GM23338 (cell line): ENCODE measurements at regions not wholly inside any gene's neighbourhood (a gene's known extent, or its start where the extent isn't known, plus 50 kb on each side); places are given as distances from the start of the nearest gene placed in this dataset.

Source experiments
- ATAC-seq: fragments of 200-7000 bp; cut with Tn5 transposase; 3 replicates; pipeline ENCODE4 v1.9.1; 2020
- DNase-seq: peaks from one replicate; pipeline ENCODE4 v3.0.0-alpha.2; 2015; ENCODE audit warnings: low spot score
- H2AFZ ChIP-seq: fragments of 200-600 bp; sonication (generic); 2 replicates; pipeline ENCODE4 v1.8.0; 2016; ENCODE audit warnings: antibody characterized with exemption, mild to moderate bottlenecking, moderate library complexity
- H3F3A ChIP-seq: fragments of 200-600 bp; sonication (generic); replicated peaks from 2 replicates; pipeline ENCODE4 v1.8.0; 2017; ENCODE audit warnings: antibody characterized with exemption, mixed run types, low read depth
- H3K27ac ChIP-seq: fragments of 200-600 bp; sonication (generic); 2 replicates; pipeline ENCODE4 v1.6.1; 2016; ENCODE audit warnings: low read depth
- H3K27me3 ChIP-seq: fragments of 200-600 bp; sonication (generic); 2 replicates; pipeline ENCODE4 v1.8.0; 2016; ENCODE audit warnings: mild to moderate bottlenecking, mixed run types, moderate library complexity; ENCODE audit not compliant: insufficient read depth
- H3K36me3 ChIP-seq: fragments of 200-600 bp; sonication (generic); 2 replicates; pipeline ENCODE4 v1.8.0; 2016; ENCODE audit warnings: mild to moderate bottlenecking; ENCODE audit not compliant: insufficient read depth
- H3K4me1 ChIP-seq: fragments of 200-600 bp; sonication (generic); 2 replicates; pipeline ENCODE4 v1.8.0; 2016; ENCODE audit warnings: mild to moderate bottlenecking, moderate library complexity; ENCODE audit not compliant: insufficient read depth
- H3K4me2 ChIP-seq: fragments of 200-600 bp; sonication (generic); 2 replicates; pipeline ENCODE4 v1.7.1; 2017; ENCODE audit warnings: mixed run types
- H3K4me3 ChIP-seq: fragments of 200-600 bp; sonication (generic); 2 replicates; pipeline ENCODE4 v1.6.1; 2016; ENCODE audit warnings: mixed run types
- H3K79me2 ChIP-seq: fragments of 200-600 bp; sonication (generic); replicated peaks from 2 replicates; pipeline ENCODE4 v1.8.0; 2017; ENCODE audit warnings: mild to moderate bottlenecking; ENCODE audit not compliant: insufficient read depth
- H3K9me2 ChIP-seq: fragments of 200-600 bp; sonication (generic); 2 replicates; pipeline ENCODE4 v1.8.0; 2017; ENCODE audit not compliant: insufficient read depth
- H4K20me1 ChIP-seq: fragments of 200-600 bp; sonication (generic); replicated peaks from 2 replicates; pipeline ENCODE4 v1.8.0; 2017; ENCODE audit warnings: mild to moderate bottlenecking; ENCODE audit not compliant: insufficient read depth
- H3K27ac Mint-ChIP-seq: 2 replicates; pipeline ENCODE4 v1.8.0; 2020; ENCODE audit warnings: inconsistent platforms, mild to moderate bottlenecking, moderate library complexity, mixed read lengths
- H3K27me3 Mint-ChIP-seq: 3 replicates; pipeline ENCODE4 v1.8.0; 2022; ENCODE audit warnings: low read depth, mild to moderate bottlenecking, moderate library complexity, mixed read lengths, inconsistent platforms; ENCODE audit not compliant: insufficient read depth, poor library complexity
- H3K36me3 Mint-ChIP-seq: 3 replicates; pipeline ENCODE4 v1.8.0; 2021; ENCODE audit warnings: low read depth, mild to moderate bottlenecking, inconsistent platforms, moderate library complexity, mixed read lengths
- H3K4me1 Mint-ChIP-seq: 3 replicates; pipeline ENCODE4 v1.8.0; 2020; ENCODE audit warnings: mild to moderate bottlenecking, inconsistent platforms, mixed read lengths
- H3K4me3 Mint-ChIP-seq: 3 replicates; pipeline ENCODE4 v1.8.0; 2021; ENCODE audit warnings: moderate library complexity, mild to moderate bottlenecking, inconsistent platforms, mixed read lengths
- H3K9me3 Mint-ChIP-seq: 3 replicates; pipeline ENCODE4 v1.8.0; 2020; ENCODE audit warnings: moderate library complexity, mild to moderate bottlenecking, inconsistent platforms, mixed read lengths
- CREB1 ChIP-seq: fragments of 250-450 bp; sonication (Bioruptor Pico); IDR thresholded peaks from 2 replicates; pipeline ENCODE4 v1.5.0; 2020; ENCODE audit warnings: low read depth, mild to moderate bottlenecking, moderate library complexity
- EZH2 ChIP-seq: fragments of 200-600 bp; sonication (generic); IDR thresholded peaks from one replicate; pipeline ENCODE4 v1.8.0; 2017; ENCODE audit warnings: antibody characterized with exemption, mild to moderate bottlenecking, low read depth; ENCODE audit not compliant: unreplicated experiment
- EZH2phosphoT487 ChIP-seq: fragments of 200-600 bp; sonication (generic); IDR thresholded peaks from one replicate; pipeline ENCODE4 v1.8.1; 2018; ENCODE audit warnings: antibody characterized with exemption; ENCODE audit not compliant: unreplicated experiment
- JUNB ChIP-seq: IDR thresholded peaks from one replicate; pipeline ENCODE4 v1.6.1; 2016; ENCODE audit warnings: antibody characterized with exemption; ENCODE audit not compliant: unreplicated experiment
- NANOG ChIP-seq: IDR thresholded peaks from 2 replicates; pipeline ENCODE4 v1.6.1; 2016; ENCODE audit warnings: antibody characterized with exemption, borderline replicate concordance
- POLR2AphosphoS5 ChIP-seq: IDR thresholded peaks from 2 replicates; pipeline ENCODE4 v1.6.1; 2016; ENCODE audit warnings: antibody characterized with exemption, low read depth
- TF ChIP-seq, protein P1 (sequence below): fragments of 250-450 bp; sonication (Bioruptor Pico); IDR thresholded peaks from 2 replicates; pipeline ENCODE4 v1.5.0; 2020; ENCODE audit warnings: mild to moderate bottlenecking, moderate library complexity
- TF ChIP-seq, protein P2 (sequence below), 2 experiments: fragments of 200-600 bp in 1 of 2; sonication (generic) in 1 of 2; conservative IDR thresholded peaks; 2 replicates each; pipeline versions ENCODE4 v1.5.1 to v1.6.1; 2016 to 2017; ENCODE audit warnings: antibody characterized with exemption in 2 of 2, low read depth in 2 of 2, mild to moderate bottlenecking in 2 of 2, moderate library complexity in 1 of 2

DNA sequence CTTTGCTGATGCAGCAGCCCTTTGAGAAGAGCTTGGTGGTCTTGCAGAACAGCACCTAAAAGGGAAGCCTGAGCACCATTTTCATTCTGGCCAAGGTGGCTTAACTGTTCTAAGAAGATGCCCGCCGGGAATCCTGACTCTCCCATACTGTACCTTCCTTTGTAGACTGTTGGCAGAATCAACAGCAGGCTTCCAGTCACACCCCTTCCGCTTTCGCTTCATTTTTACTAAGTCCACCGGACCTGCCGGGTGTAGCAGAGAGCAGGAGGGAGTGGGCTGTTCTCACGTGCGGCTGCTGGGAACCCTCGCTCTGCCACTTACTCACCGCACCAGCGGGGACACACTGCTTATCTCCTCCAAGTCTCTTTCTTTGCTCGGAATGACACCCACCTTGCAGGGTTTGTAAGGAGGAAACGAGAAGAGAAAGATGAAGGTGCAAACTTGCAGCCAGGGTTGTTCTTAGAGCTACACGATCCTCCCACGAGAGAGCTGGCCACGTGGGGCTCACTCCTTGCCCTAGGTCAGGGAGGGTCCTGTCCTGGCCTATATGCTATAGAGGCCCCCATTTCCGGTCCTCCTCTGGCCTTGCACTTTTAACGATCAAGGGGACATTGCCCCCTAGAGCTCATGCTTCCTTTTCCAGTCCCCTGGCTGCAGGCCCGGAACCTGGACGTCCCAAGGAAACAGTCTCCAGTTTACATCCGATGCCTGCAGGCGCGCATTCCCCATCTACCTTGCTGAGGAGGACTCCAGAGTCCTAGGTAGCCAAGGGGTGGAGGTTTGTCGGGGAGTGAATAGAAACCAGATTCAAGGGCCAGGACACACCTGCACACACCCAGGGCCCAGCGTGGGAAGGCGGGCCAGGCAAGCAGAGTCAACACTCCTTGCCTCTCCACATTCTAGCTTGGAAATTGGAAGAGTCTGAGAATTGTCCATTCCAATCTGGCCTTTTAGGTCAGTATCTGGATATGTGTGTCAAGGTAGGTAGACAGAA lies 453.6 kb downstream of the IRS2 start:
- Mint-ChIP-seq H3K27me3 (no peaks in the 10 kb centered on the region), H3K4me1 (peaks cover 8% of the 10 kb centered on the region), H3K27ac (no peak overlapping the region), H3K9me3 (no peaks in the 10 kb centered on the region), H3K4me3 (no peak overlapping the region), H3K36me3 (no peaks in the 10 kb centered on the region)
- Histone ChIP-seq H3K79me2 (no peaks in the 10 kb centered on the region), H3K4me3 (no peak overlapping the region), H4K20me1 (no peaks in the 10 kb centered on the region), H3F3A (no peaks in the 10 kb centered on the region), H3K27me3 (no peaks in the 10 kb centered on the region), H3K36me3 (no peaks in the 10 kb centered on the region), H3K4me2 (no peak overlapping the region), H2AFZ (peak overlapping the region; percentile 47; the same call in 1 of the 2 replicates), H3K9me2 (no peaks in the 10 kb centered on the region; the same call in 1 of the 2 replicates), H3K27ac (no peak overlapping the region), H3K4me1 (no peaks in the 10 kb centered on the region)
- no peak for TF ChIP-seq EZH2
- TF ChIP-seq NANOG: no peak
- no peak for TF ChIP-seq POLR2AphosphoS5
- no peak for TF ChIP-seq CREB1 (CRISPR knock-in tag)
- TF ChIP-seq, protein P1, sequence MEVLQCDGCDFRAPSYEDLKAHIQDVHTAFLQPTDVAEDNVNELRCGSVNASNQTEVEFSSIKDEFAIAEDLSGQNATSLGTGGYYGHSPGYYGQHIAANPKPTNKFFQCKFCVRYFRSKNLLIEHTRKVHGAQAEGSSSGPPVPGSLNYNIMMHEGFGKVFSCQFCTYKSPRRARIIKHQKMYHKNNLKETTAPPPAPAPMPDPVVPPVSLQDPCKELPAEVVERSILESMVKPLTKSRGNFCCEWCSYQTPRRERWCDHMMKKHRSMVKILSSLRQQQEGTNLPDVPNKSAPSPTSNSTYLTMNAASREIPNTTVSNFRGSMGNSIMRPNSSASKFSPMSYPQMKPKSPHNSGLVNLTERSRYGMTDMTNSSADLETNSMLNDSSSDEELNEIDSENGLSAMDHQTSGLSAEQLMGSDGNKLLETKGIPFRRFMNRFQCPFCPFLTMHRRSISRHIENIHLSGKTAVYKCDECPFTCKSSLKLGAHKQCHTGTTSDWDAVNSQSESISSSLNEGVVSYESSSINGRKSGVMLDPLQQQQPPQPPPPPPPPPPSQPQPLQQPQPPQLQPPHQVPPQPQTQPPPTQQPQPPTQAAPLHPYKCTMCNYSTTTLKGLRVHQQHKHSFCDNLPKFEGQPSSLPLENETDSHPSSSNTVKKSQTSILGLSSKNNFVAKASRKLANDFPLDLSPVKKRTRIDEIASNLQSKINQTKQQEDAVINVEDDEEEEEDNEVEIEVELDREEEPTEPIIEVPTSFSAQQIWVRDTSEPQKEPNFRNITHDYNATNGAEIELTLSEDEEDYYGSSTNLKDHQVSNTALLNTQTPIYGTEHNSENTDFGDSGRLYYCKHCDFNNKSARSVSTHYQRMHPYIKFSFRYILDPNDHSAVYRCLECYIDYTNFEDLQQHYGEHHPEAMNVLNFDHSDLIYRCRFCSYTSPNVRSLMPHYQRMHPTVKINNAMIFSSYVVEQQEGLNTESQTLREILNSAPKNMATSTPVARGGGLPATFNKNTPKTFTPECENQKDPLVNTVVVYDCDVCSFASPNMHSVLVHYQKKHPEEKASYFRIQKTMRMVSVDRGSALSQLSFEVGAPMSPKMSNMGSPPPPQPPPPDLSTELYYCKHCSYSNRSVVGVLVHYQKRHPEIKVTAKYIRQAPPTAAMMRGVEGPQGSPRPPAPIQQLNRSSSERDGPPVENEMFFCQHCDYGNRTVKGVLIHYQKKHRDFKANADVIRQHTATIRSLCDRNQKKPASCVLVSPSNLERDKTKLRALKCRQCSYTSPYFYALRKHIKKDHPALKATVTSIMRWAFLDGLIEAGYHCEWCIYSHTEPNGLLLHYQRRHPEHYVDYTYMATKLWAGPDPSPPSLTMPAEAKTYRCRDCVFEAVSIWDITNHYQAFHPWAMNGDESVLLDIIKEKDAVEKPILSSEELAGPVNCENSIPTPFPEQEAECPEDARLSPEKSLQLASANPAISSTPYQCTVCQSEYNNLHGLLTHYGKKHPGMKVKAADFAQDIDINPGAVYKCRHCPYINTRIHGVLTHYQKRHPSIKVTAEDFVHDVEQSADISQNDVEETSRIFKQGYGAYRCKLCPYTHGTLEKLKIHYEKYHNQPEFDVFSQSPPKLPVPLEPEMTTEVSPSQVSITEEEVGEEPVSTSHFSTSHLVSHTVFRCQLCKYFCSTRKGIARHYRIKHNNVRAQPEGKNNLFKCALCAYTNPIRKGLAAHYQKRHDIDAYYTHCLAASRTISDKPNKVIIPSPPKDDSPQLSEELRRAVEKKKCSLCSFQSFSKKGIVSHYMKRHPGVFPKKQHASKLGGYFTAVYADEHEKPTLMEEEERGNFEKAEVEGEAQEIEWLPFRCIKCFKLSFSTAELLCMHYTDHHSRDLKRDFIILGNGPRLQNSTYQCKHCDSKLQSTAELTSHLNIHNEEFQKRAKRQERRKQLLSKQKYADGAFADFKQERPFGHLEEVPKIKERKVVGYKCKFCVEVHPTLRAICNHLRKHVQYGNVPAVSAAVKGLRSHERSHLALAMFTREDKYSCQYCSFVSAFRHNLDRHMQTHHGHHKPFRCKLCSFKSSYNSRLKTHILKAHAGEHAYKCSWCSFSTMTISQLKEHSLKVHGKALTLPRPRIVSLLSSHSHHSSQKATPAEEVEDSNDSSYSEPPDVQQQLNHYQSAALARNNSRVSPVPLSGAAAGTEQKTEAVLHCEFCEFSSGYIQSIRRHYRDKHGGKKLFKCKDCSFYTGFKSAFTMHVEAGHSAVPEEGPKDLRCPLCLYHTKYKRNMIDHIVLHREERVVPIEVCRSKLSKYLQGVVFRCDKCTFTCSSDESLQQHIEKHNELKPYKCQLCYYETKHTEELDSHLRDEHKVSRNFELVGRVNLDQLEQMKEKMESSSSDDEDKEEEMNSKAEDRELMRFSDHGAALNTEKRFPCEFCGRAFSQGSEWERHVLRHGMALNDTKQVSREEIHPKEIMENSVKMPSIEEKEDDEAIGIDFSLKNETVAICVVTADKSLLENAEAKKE (CRISPR knock-in tag): no peak
- no peak for TF ChIP-seq JUNB
- TF ChIP-seq, protein P2, sequence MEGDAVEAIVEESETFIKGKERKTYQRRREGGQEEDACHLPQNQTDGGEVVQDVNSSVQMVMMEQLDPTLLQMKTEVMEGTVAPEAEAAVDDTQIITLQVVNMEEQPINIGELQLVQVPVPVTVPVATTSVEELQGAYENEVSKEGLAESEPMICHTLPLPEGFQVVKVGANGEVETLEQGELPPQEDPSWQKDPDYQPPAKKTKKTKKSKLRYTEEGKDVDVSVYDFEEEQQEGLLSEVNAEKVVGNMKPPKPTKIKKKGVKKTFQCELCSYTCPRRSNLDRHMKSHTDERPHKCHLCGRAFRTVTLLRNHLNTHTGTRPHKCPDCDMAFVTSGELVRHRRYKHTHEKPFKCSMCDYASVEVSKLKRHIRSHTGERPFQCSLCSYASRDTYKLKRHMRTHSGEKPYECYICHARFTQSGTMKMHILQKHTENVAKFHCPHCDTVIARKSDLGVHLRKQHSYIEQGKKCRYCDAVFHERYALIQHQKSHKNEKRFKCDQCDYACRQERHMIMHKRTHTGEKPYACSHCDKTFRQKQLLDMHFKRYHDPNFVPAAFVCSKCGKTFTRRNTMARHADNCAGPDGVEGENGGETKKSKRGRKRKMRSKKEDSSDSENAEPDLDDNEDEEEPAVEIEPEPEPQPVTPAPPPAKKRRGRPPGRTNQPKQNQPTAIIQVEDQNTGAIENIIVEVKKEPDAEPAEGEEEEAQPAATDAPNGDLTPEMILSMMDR (conservative IDR thresholded peaks at IDR 0.05; ENCODE audit: low read depth in 2 of 2): peak; percentile 12 to 54; a peak in 2 of 4 replicates
- no peak for TF ChIP-seq EZH2phosphoT487
- peak; percentile 11 for DNase-seq
- no peak; the same call in 1 of the 3 replicates for ATAC-seq
